Transverse colon (tissue), 3 donors: ENCODE measurements at regions not wholly inside any gene's neighbourhood (a gene's known extent, or its start where the extent isn't known, plus 50 kb on each side); places are given as distances from the start of the nearest gene placed in this dataset.

Source experiments
- POLR2A ChIP-seq: fragments of 450-650 bp; IDR thresholded peaks from one replicate; pipeline ENCODE4 v1.6.1; 2016; ENCODE audit warnings: antibody characterized with exemption, mild to moderate bottlenecking, moderate library complexity
- POLR2AphosphoS5 ChIP-seq, 3 donors: sonication (generic); formaldehyde crosslinking; IDR thresholded peaks; one replicate each; pipeline ENCODE4 v1.6.1; 2016; ENCODE audit warnings: antibody characterized with exemption in 3 of 3

GRCh38 chr4:33930497-33930896 lies 2313.8 kb downstream of the ARAP2 start:
- TF ChIP-seq POLR2A (no peak), POLR2AphosphoS5 (IDR thresholded peaks at IDR 0.05) (no peak)
